Left ventricle myocardium inferior (tissue), 1 donor: ENCODE measurements at regions not wholly inside any gene's neighbourhood (a gene's known extent, or its start where the extent isn't known, plus 50 kb on each side); places are given as distances from the start of the nearest gene placed in this dataset.

Experiments
- DNase-seq: peaks from one replicate; pipeline ENCODE4 v3.0.0-alpha.2; 2020
- H3K27ac ChIP-seq: fragments of 200-600 bp; replicated peaks from 2 replicates; pipeline ENCODE4 v1.8.0; 2021
- H3K27me3 ChIP-seq: fragments of 200-600 bp; 2 replicates; pipeline ENCODE4 v1.8.0; 2021; ENCODE audit warnings: low read depth
- H3K36me3 ChIP-seq: fragments of 200-600 bp; 2 replicates; pipeline ENCODE4 v1.8.0; 2021
- H3K4me1 ChIP-seq: fragments of 200-600 bp; 2 replicates; pipeline ENCODE4 v1.8.0; 2021
- H3K4me3 ChIP-seq: fragments of 200-600 bp; 2 replicates; pipeline ENCODE4 v1.8.0; 2021; ENCODE audit warnings: mild to moderate bottlenecking, moderate library complexity
- H3K9me3 ChIP-seq: fragments of 200-600 bp; replicated peaks from 2 replicates; pipeline ENCODE4 v1.8.0; 2021
- intact Hi-C: fragments of 100-400 bp; cut with micrococcal nuclease; formaldehyde crosslinking; loops from one replicate; pipeline ENCODE4 v1.11.0; 2022
- TF ChIP-seq, protein P1 (sequence below): fragments of 200-600 bp; IDR thresholded peaks from 2 replicates; pipeline ENCODE4 v1.8.0; 2021; ENCODE audit warnings: antibody characterized with exemption, mild to moderate bottlenecking, borderline replicate concordance
- donor health status: DM: no; HTN: yes; CAD: no; lungs with severe emphysema.

DNA sequence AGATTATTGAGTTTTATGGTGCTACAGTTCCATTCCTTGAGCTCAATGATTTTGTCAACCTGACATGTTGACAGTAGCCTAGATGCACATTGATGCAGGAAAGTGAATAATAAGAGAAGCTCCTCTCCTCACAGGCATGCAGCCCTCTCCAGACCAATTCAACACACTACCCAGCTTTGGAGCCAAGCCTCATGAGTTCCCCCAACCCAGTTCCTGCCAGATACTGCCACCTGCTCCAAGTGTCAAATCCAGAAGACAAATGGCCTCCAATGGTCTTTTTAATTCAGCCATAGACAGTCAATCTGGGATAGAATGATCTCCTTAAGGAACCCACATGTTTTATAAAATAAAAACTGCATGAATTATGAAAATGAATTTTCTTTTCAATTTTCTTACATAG is 83.7 kb upstream of the ARHGEF3 start:
- no peak for DNase-seq
- Histone ChIP-seq H3K27me3 (no peaks in the 10 kb centered on the region), H3K36me3 (no peaks in the 10 kb centered on the region), H3K4me1 (peaks cover 29% of the 10 kb centered on the region), H3K9me3 (no peaks in the 10 kb centered on the region), H3K27ac (no peak overlapping the region), H3K4me3 (no peak overlapping the region)
- intact Hi-C loops = no loop called here
- TF ChIP-seq, protein P1, sequence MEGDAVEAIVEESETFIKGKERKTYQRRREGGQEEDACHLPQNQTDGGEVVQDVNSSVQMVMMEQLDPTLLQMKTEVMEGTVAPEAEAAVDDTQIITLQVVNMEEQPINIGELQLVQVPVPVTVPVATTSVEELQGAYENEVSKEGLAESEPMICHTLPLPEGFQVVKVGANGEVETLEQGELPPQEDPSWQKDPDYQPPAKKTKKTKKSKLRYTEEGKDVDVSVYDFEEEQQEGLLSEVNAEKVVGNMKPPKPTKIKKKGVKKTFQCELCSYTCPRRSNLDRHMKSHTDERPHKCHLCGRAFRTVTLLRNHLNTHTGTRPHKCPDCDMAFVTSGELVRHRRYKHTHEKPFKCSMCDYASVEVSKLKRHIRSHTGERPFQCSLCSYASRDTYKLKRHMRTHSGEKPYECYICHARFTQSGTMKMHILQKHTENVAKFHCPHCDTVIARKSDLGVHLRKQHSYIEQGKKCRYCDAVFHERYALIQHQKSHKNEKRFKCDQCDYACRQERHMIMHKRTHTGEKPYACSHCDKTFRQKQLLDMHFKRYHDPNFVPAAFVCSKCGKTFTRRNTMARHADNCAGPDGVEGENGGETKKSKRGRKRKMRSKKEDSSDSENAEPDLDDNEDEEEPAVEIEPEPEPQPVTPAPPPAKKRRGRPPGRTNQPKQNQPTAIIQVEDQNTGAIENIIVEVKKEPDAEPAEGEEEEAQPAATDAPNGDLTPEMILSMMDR = no peak

DNA sequence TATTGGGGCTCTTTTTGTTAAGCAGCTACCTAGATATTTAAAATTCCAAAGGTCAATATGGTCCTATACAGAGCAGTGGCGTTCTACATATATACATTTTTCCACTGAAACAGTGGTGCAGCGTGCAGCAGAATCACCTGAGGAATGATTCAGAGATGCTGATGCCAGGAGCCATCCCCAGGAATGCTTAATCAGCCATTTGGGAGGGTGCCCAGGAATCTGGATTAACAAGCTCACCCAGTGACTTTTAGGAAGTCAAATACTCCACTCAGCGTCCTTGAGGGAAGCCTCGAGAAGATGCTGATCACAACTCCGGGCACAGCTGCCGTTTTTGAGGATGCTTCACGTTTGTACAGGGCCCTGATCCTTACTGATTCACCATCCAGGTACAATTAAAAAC is 82.6 kb upstream of the ARHGEF3 start:
- Histone ChIP-seq H3K9me3 (no peaks in the 10 kb centered on the region), H3K36me3 (no peaks in the 10 kb centered on the region), H3K4me1 (peaks cover 33% of the 10 kb centered on the region), H3K4me3 (no peak overlapping the region), H3K27me3 (no peaks in the 10 kb centered on the region), H3K27ac (no peak overlapping the region)
- intact Hi-C loops = no loop called here
- TF ChIP-seq, protein P1 = no peak
- DNase-seq = no peak

DNA sequence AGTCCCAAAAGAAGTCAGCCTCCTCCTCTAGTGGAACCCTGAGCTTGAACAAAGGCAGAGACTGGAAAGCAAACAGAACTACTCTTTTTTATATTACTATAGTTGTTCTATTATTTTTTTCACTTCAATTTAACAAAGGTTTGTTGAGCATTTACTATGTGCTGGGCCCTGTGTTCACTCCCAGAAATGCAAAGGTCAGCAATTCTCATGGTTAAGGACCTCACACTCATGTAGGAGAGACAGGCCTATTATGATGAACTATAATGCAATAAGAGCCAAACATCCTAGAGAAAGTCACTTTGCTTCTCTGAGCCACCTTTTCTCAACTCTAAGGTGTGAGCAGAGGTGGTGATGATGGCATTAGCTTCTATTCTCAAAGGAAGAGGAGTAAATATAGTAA is 82.1 kb upstream of the ARHGEF3 start:
- Histone ChIP-seq H3K9me3 (no peaks in the 10 kb centered on the region), H3K27me3 (no peaks in the 10 kb centered on the region), H3K36me3 (no peaks in the 10 kb centered on the region), H3K4me3 (no peak overlapping the region), H3K4me1 (peaks cover 36% of the 10 kb centered on the region), H3K27ac (no peak overlapping the region)
- DNase-seq = no peak
- TF ChIP-seq, protein P1 = no peak
- intact Hi-C loops = no loop called here

DNA sequence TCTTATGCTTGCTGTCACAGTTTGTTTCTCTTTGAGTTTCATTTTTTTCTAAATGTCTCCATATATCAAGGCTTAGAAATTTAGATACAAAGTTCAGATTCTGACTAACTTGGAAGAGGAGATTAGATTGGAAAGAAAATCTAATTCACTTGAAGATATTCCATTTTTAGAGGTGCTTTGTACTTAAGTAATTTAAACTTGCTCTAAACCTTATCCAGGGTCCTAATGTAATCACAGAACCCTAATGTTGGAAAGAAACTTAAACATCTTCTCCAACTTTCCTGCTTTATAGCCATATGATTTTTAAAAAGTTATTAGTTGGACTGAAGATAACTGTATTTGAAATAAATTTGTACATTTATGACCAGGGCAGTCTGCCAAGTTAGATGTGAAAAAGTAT is 81.1 kb upstream of the ARHGEF3 start:
- Histone ChIP-seq H3K4me3 (no peak overlapping the region), H3K27me3 (no peaks in the 10 kb centered on the region), H3K4me1 (peaks cover 35% of the 10 kb centered on the region), H3K36me3 (no peaks in the 10 kb centered on the region), H3K27ac (no peak overlapping the region), H3K9me3 (no peaks in the 10 kb centered on the region)
- no peak for DNase-seq
- intact Hi-C loops = no loop called here
- TF ChIP-seq, protein P1 = no peak

DNA sequence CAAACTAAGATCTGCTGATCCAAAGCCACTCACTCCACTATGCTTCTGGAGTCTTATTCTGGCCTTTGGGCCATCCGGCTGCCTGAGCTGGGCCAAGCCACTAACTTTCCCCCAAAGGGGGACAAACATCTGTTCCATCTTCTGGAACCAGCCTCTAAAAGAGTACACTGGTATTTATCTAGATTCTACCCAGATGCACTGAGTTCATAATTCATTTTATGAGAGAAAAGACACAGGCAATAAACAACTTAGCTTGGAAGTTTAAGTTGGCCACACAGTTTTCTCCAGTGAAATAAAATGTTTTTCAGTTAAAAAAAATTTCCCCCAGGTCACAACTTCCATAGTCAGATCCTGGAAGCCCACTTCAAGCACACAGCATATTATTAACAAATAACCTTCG is 80.1 kb upstream of the ARHGEF3 start:
- no peak overlapping the region for H3K4me3 ChIP-seq
- TF ChIP-seq, protein P1 = no peak
- no peak for DNase-seq
- no peaks in the 10 kb centered on the region for H3K36me3 ChIP-seq
- intact Hi-C loops = no loop called here
- H3K27ac ChIP-seq = no peak overlapping the region
- no peaks in the 10 kb centered on the region for H3K9me3 ChIP-seq
- H3K27me3 ChIP-seq = no peaks in the 10 kb centered on the region
- peaks cover 32% of the 10 kb centered on the region for H3K4me1 ChIP-seq
